Myocyte (in vitro differentiated cells): ENCODE measurements at regions not wholly inside any gene's neighbourhood (a gene's known extent, or its start where the extent isn't known, plus 50 kb on each side); places are given as distances from the start of the nearest gene placed in this dataset.

ENCODE experiments used
- DNase-seq: peaks from one replicate; pipeline ENCODE4 v3.0.0-alpha.2; 2012; ENCODE audit warnings: low read depth

- DNase-seq: peak; percentile 44
Measured at GRCh38 chr2:217075268-217076057, 215.6 kb upstream of the TNP1 start.

GRCh38 chr2:217074576-217075255 lies 214.9 kb upstream of the TNP1 start:
- DNase-seq: peak; percentile 63

GRCh38 chr2:217071416-217071815 lies 211.6 kb upstream of the TNP1 start:
- DNase-seq: no peak

- no peak for DNase-seq
Measured at GRCh38 chr2:217070611-217071010, 210.7 kb upstream of the TNP1 start.

GRCh38 chr2:217070043-217070430 lies 210.2 kb upstream of the TNP1 start:
- DNase-seq: no peak

- DNase-seq: peak; percentile 25
Measured at GRCh38 chr2:217069263-217070042, 209.6 kb upstream of the TNP1 start.

- no peak for DNase-seq
Measured at GRCh38 chr2:217068677-217069250, 208.9 kb upstream of the TNP1 start.

- no peak for DNase-seq
Measured at GRCh38 chr2:217067787-217068186, 207.9 kb upstream of the TNP1 start.

GRCh38 chr2:217066510-217067270 lies 206.8 kb upstream of the TNP1 start:
- no peak for DNase-seq

- no peak for DNase-seq
Measured at GRCh38 chr2:217065695-217066405, 206.0 kb upstream of the TNP1 start.

- DNase-seq: no peak
Measured at GRCh38 chr2:217065012-217065290, 205.1 kb upstream of the TNP1 start.

- DNase-seq: no peak
Measured at GRCh38 chr2:217064234-217065011, 204.6 kb upstream of the TNP1 start.

GRCh38 chr2:217063238-217063755 lies 203.4 kb upstream of the TNP1 start:
- DNase-seq: no peak

GRCh38 chr2:217062768-217063167 lies 202.9 kb upstream of the TNP1 start:
- no peak for DNase-seq

GRCh38 chr2:217061916-217062505 lies 202.1 kb upstream of the TNP1 start:
- DNase-seq: no peak

- no peak for DNase-seq
Measured at GRCh38 chr2:217060951-217061547, 201.2 kb upstream of the TNP1 start.

- no peak for DNase-seq
Measured at GRCh38 chr2:217060516-217060915, 200.7 kb upstream of the TNP1 start.
